OCI-LY7 (cell line): ENCODE measurements at regions not wholly inside any gene's neighbourhood (a gene's known extent, or its start where the extent isn't known, plus 50 kb on each side); places are given as distances from the start of the nearest gene placed in this dataset.

Source experiments
- BruUV-seq: library from RNA; stranded (reverse); fragments of 400-500 nt; replicated peaks from 2 replicates; lab custom pipeline; 2021; lab: Mats Ljungman, UMichigan
- CTCF ChIA-PET: fragments of 300-600 bp; sonication (Branson Sonifier 250); formaldehyde crosslinking; loops from one replicate; lab custom pipeline; 2022; ENCODE audit warnings: antibody characterized with exemption; ENCODE audit not compliant: unreplicated experiment; lab: Charles Lee
- POLR2A ChIA-PET: fragments of 300-600 bp; sonication (Branson Sonifier 250); formaldehyde crosslinking; loops from one replicate; lab custom pipeline; 2022; ENCODE audit warnings: antibody characterized with exemption; lab: Charles Lee
- DNase-seq: peaks from one replicate; pipeline ENCODE4 v3.0.0-alpha.2; 2015; ENCODE audit warnings: low spot score
- H2AFZ ChIP-seq: fragments of 200-600 bp; sonication (generic), shearing (Covaris generic); 2 replicates; pipeline ENCODE4 v1.6.1; 2014; ENCODE audit warnings: mild to moderate bottlenecking, antibody characterized with exemption, low read length, moderate library complexity
- H3K27ac ChIP-seq: fragments of 200-600 bp; sonication (generic); 2 replicates; pipeline ENCODE4 v1.5.1; 2014; ENCODE audit warnings: mixed run types, low read depth, mild to moderate bottlenecking, moderate library complexity, low read length, inconsistent platforms; ENCODE audit not compliant: poor library complexity, severe bottlenecking
- H3K36me3 ChIP-seq: fragments of 200-600 bp; sonication (generic); 2 replicates; pipeline ENCODE4 v1.6.1; 2014; ENCODE audit warnings: mild to moderate bottlenecking, antibody characterized with exemption, low read length, moderate library complexity, mixed read lengths; ENCODE audit not compliant: insufficient read depth
- H3K4me1 ChIP-seq: fragments of 200-600 bp; sonication (generic); 2 replicates; pipeline ENCODE4 v1.5.1; 2014; ENCODE audit warnings: mild to moderate bottlenecking, low read length; ENCODE audit not compliant: insufficient read depth, poor library complexity, severe bottlenecking
- H3K4me2 ChIP-seq: fragments of 200-600 bp; sonication (generic); 2 replicates; pipeline ENCODE4 v1.6.1; 2014; ENCODE audit warnings: mild to moderate bottlenecking, low read length
- H3K4me3 ChIP-seq: fragments of 200-600 bp; sonication (generic); 2 replicates; pipeline ENCODE4 v1.5.1; 2014; ENCODE audit warnings: mild to moderate bottlenecking, low read depth, low read length; ENCODE audit not compliant: poor library complexity, severe bottlenecking
- H3K79me2 ChIP-seq: fragments of 200-600 bp; sonication (generic); 2 replicates; pipeline ENCODE4 v1.6.1; 2016; ENCODE audit warnings: low read depth, mild to moderate bottlenecking, low read length, moderate library complexity, mixed read lengths; ENCODE audit not compliant: insufficient read depth
- H3K9me2 ChIP-seq: fragments of 200-600 bp; sonication (generic); 2 replicates; pipeline ENCODE4 v1.6.1; 2016; ENCODE audit warnings: mild to moderate bottlenecking, low read length, mixed read lengths; ENCODE audit not compliant: insufficient read depth
- H3K9me3 ChIP-seq: fragments of 200-600 bp; sonication (generic); 2 replicates; pipeline ENCODE4 v1.6.1; 2014; ENCODE audit warnings: mild to moderate bottlenecking, mixed run types, low read length, mixed read lengths
- H4K20me1 ChIP-seq: fragments of 200-600 bp; sonication (generic); 2 replicates; pipeline ENCODE4 v1.6.1; 2014; ENCODE audit warnings: mild to moderate bottlenecking, antibody characterized with exemption, low read length, moderate library complexity, mixed read lengths; ENCODE audit not compliant: insufficient read depth
- CTCF ChIP-seq: fragments of 200-600 bp; sonication (generic); conservative IDR thresholded peaks from 2 replicates; pipeline ENCODE4 v1.5.1; 2014; ENCODE audit warnings: mild to moderate bottlenecking, antibody characterized with exemption, low read length, moderate library complexity, mixed read lengths
- EZH2phosphoT487 ChIP-seq: fragments of 200-600 bp; sonication (generic); IDR thresholded peaks from 2 replicates; pipeline ENCODE4 v1.6.1; 2018; ENCODE audit warnings: low read depth, borderline replicate concordance, mild to moderate bottlenecking, mixed run types, antibody characterized with exemption, low read length, moderate library complexity, mixed read lengths
- intact Hi-C: fragments of 100-400 bp; cut with micrococcal nuclease; formaldehyde crosslinking; loops from one replicate; pipeline ENCODE4 v1.10.0; 2022; ENCODE audit not compliant: unreplicated experiment

DNA sequence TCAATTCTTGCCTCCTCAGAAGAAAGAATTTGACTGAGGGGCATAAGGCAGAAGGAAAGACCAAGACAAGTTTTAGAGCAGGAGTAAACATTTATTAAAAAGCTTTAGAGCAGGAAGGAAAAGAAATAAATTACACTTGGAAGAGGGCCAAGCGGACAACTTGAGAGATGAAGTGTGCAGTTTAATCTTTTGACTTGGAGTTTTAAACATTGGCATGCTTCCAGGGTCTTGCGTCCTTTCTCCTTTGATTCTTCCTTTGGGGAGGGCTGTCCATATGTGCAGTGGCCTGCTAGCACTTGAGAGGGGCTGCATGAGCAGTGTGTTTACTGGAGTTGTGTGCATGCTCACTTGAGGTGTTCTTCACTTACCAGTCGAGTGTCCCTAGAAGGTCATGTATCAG, 275.8 kb upstream of the IL1RAPL1 start:
- Histone ChIP-seq H4K20me1 (no peaks in the 10 kb centered on the region), H3K4me2 (no peak overlapping the region), H3K9me3 (no peaks in the 10 kb centered on the region), H3K36me3 (no peaks in the 10 kb centered on the region), H2AFZ (no peak overlapping the region), H3K79me2 (no peaks in the 10 kb centered on the region), H3K27ac (no peak overlapping the region), H3K9me2 (no peaks in the 10 kb centered on the region), H3K4me3 (no peak overlapping the region), H3K4me1 (no peaks in the 10 kb centered on the region)
- no TSS peak for BruUV-seq
- ChIA-PET POLR2A (interaction anchor here (0.7 kb wide), 1 partner anchor 828 kb away, joined by 3 read pairs; no protein-coding TSS in a partner anchor), CTCF (no interaction called here)
- intact Hi-C loops: no loop called here
- TF ChIP-seq CTCF: no peak
- TF ChIP-seq EZH2phosphoT487: no peak
- no peak for DNase-seq

DNA sequence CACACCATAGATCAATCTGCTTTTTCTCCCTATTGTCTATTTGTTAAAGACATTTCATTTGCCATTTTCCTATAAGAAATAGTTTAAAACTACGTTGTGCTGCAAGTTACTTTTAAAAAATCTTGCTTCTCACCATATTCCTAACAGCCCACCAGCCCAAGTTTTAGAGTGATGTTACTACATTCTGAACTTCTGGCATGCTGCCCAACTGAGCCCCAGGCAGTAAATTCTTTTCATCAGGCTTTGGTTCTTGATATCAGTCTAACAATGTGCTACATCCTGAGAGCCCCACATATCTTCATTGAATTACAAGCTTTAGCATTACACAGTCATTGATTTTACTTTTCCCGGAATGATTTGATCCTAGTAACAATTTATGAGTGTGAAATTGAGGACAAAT, 283.8 kb upstream of the IL1RAPL1 start:
- intact Hi-C loops: no loop called here
- Histone ChIP-seq H4K20me1 (no peaks in the 10 kb centered on the region), H3K4me1 (no peaks in the 10 kb centered on the region), H3K4me2 (no peak overlapping the region), H3K4me3 (no peak overlapping the region), H2AFZ (no peak overlapping the region), H3K27ac (no peak overlapping the region), H3K79me2 (no peaks in the 10 kb centered on the region), H3K9me2 (no peaks in the 10 kb centered on the region), H3K36me3 (no peaks in the 10 kb centered on the region), H3K9me3 (no peaks in the 10 kb centered on the region)
- BruUV-seq: no TSS peak
- ChIA-PET POLR2A (no interaction called here), CTCF (no interaction called here)
- TF ChIP-seq EZH2phosphoT487: no peak
- TF ChIP-seq CTCF: no peak
- no peak for DNase-seq

GRCh38 chrX:28278726-28279125, 297.5 kb upstream of the DCAF8L1 start:
- Histone ChIP-seq H2AFZ (no peak overlapping the region), H3K79me2 (no peaks in the 10 kb centered on the region), H3K4me3 (no peak overlapping the region), H4K20me1 (no peaks in the 10 kb centered on the region), H3K36me3 (no peaks in the 10 kb centered on the region), H3K9me3 (no peaks in the 10 kb centered on the region), H3K4me1 (no peaks in the 10 kb centered on the region), H3K9me2 (no peaks in the 10 kb centered on the region), H3K4me2 (no peak overlapping the region), H3K27ac (no peak overlapping the region)
- CTCF ChIA-PET: no interaction called here
- no peak for DNase-seq
- BruUV-seq: no TSS peak
- intact Hi-C loops: no loop called here
- TF ChIP-seq CTCF (no peak), EZH2phosphoT487 (no peak)
- POLR2A ChIA-PET: no interaction called here
